Glutamatergic neuron (in vitro differentiated cells): ENCODE measurements at regions not wholly inside any gene's neighbourhood (a gene's known extent, or its start where the extent isn't known, plus 50 kb on each side); places are given as distances from the start of the nearest gene placed in this dataset.

ENCODE experiments used
- DNase-seq: peaks from one replicate; pipeline ENCODE4 v3.0.0; 2022
- H3K27ac Mint-ChIP-seq: one replicate; pipeline ENCODE4 v1.8.0; 2020; ENCODE audit warnings: mild to moderate bottlenecking, mixed read lengths, inconsistent platforms; ENCODE audit not compliant: unreplicated experiment
- H3K27me3 Mint-ChIP-seq: one replicate; pipeline ENCODE4 v1.8.0; 2020; ENCODE audit warnings: mild to moderate bottlenecking, moderate library complexity, mixed read lengths, inconsistent platforms; ENCODE audit not compliant: unreplicated experiment
- H3K36me3 Mint-ChIP-seq: one replicate; pipeline ENCODE4 v1.8.0; 2020; ENCODE audit warnings: mild to moderate bottlenecking, mixed read lengths, inconsistent platforms; ENCODE audit not compliant: unreplicated experiment
- H3K4me1 Mint-ChIP-seq: one replicate; pipeline ENCODE4 v1.8.0; 2020; ENCODE audit warnings: mild to moderate bottlenecking, low read depth, mixed read lengths, inconsistent platforms; ENCODE audit not compliant: unreplicated experiment
- H3K4me3 Mint-ChIP-seq: one replicate; pipeline ENCODE4 v1.8.0; 2020; ENCODE audit warnings: mild to moderate bottlenecking, mixed read lengths, inconsistent platforms; ENCODE audit not compliant: unreplicated experiment
- H3K9me3 Mint-ChIP-seq: one replicate; pipeline ENCODE4 v1.8.0; 2020; ENCODE audit warnings: mild to moderate bottlenecking, moderate library complexity, mixed read lengths, inconsistent platforms; ENCODE audit not compliant: unreplicated experiment
- CTCF ChIP-seq: fragments of 200-600 bp; sonication (generic); IDR thresholded peaks from one replicate; pipeline ENCODE4 v1.5.0; 2021; ENCODE audit not compliant: partially characterized antibody, unreplicated experiment

GRCh38 chr20:21836346-21836745, 130.9 kb downstream of the PAX1 start:
- Mint-ChIP-seq H3K9me3 (no peaks in the 10 kb centered on the region), H3K27ac (no peak overlapping the region), H3K4me1 (no peaks in the 10 kb centered on the region), H3K4me3 (no peak overlapping the region), H3K36me3 (no peaks in the 10 kb centered on the region), H3K27me3 (peaks cover 2% of the 10 kb centered on the region)
- no peak for DNase-seq
- TF ChIP-seq CTCF = no peak

- no peak overlapping the region for H3K4me3 Mint-ChIP-seq
- H3K9me3 Mint-ChIP-seq = no peaks in the 10 kb centered on the region
- H3K27ac Mint-ChIP-seq = no peak overlapping the region
- TF ChIP-seq CTCF = no peak
- H3K27me3 Mint-ChIP-seq = peaks cover 2% of the 10 kb centered on the region
- H3K36me3 Mint-ChIP-seq = no peaks in the 10 kb centered on the region
- DNase-seq = no peak
- no peaks in the 10 kb centered on the region for H3K4me1 Mint-ChIP-seq
These were observed 129.6 kb downstream of the PAX1 start for GRCh38 chr20:21835042-21835441.

GRCh38 chr20:21832442-21833385, 127.2 kb downstream of the PAX1 start:
- no peak overlapping the region for H3K27ac Mint-ChIP-seq
- no peaks in the 10 kb centered on the region for H3K36me3 Mint-ChIP-seq
- no peaks in the 10 kb centered on the region for H3K9me3 Mint-ChIP-seq
- H3K27me3 Mint-ChIP-seq = peaks cover 2% of the 10 kb centered on the region
- TF ChIP-seq CTCF = no peak
- H3K4me1 Mint-ChIP-seq = no peaks in the 10 kb centered on the region
- DNase-seq = no peak
- no peak overlapping the region for H3K4me3 Mint-ChIP-seq

- no peak for TF ChIP-seq CTCF
- Mint-ChIP-seq H3K4me3 (no peak overlapping the region), H3K27ac (no peak overlapping the region), H3K36me3 (no peaks in the 10 kb centered on the region), H3K4me1 (peaks cover 2% of the 10 kb centered on the region), H3K27me3 (no peaks in the 10 kb centered on the region), H3K9me3 (no peaks in the 10 kb centered on the region)
- DNase-seq = no peak
These were observed 121.5 kb downstream of the PAX1 start for GRCh38 chr20:21826976-21827375.

GRCh38 chr20:21821358-21821757, 115.9 kb downstream of the PAX1 start:
- Mint-ChIP-seq H3K36me3 (no peaks in the 10 kb centered on the region), H3K27me3 (no peaks in the 10 kb centered on the region), H3K9me3 (no peaks in the 10 kb centered on the region), H3K27ac (no peak overlapping the region), H3K4me3 (no peak overlapping the region), H3K4me1 (peaks cover 10% of the 10 kb centered on the region)
- no peak for TF ChIP-seq CTCF
- no peak for DNase-seq
